Left ventricle myocardium inferior (tissue), 1 donor: ENCODE measurements at regions not wholly inside any gene's neighbourhood (a gene's known extent, or its start where the extent isn't known, plus 50 kb on each side); places are given as distances from the start of the nearest gene placed in this dataset.

Experiments used
- DNase-seq: peaks from one replicate; pipeline ENCODE4 v3.0.0-alpha.2; 2020
- H3K27ac ChIP-seq: fragments of 200-600 bp; replicated peaks from 2 replicates; pipeline ENCODE4 v1.8.0; 2021
- H3K27me3 ChIP-seq: fragments of 200-600 bp; 2 replicates; pipeline ENCODE4 v1.8.0; 2021; ENCODE audit warnings: low read depth
- H3K36me3 ChIP-seq: fragments of 200-600 bp; 2 replicates; pipeline ENCODE4 v1.8.0; 2021
- H3K4me1 ChIP-seq: fragments of 200-600 bp; 2 replicates; pipeline ENCODE4 v1.8.0; 2021
- H3K4me3 ChIP-seq: fragments of 200-600 bp; 2 replicates; pipeline ENCODE4 v1.8.0; 2021; ENCODE audit warnings: mild to moderate bottlenecking, moderate library complexity
- H3K9me3 ChIP-seq: fragments of 200-600 bp; replicated peaks from 2 replicates; pipeline ENCODE4 v1.8.0; 2021
- CTCF ChIP-seq: fragments of 200-600 bp; IDR thresholded peaks from 2 replicates; pipeline ENCODE4 v1.8.0; 2021; ENCODE audit warnings: antibody characterized with exemption, mild to moderate bottlenecking, borderline replicate concordance
- intact Hi-C: fragments of 100-400 bp; cut with micrococcal nuclease; formaldehyde crosslinking; loops from one replicate; pipeline ENCODE4 v1.11.0; 2022
- donor health status: DM: no; HTN: yes; CAD: no; lungs with severe emphysema.

GRCh38 chr10:44618910-44619309 is 234.0 kb upstream of the CXCL12 start:
- Histone ChIP-seq H3K27me3 (no peaks in the 10 kb centered on the region), H3K27ac (no peak overlapping the region), H3K4me1 (no peaks in the 10 kb centered on the region), H3K9me3 (peaks cover 8% of the 10 kb centered on the region), H3K4me3 (no peak overlapping the region), H3K36me3 (no peaks in the 10 kb centered on the region)
- no peak for TF ChIP-seq CTCF
- intact Hi-C loops, result no loop called here
- DNase-seq, result no peak

- no peak for DNase-seq
- Histone ChIP-seq H3K27ac (no peak overlapping the region), H3K9me3 (peaks cover 8% of the 10 kb centered on the region), H3K36me3 (no peaks in the 10 kb centered on the region), H3K27me3 (no peaks in the 10 kb centered on the region), H3K4me3 (no peak overlapping the region), H3K4me1 (no peaks in the 10 kb centered on the region)
- TF ChIP-seq CTCF, result no peak
- intact Hi-C loops, result no loop called here
Measured at GRCh38 chr10:44619521-44619920, 234.6 kb upstream of the CXCL12 start.

GRCh38 chr10:44619975-44620374 is 235.1 kb upstream of the CXCL12 start:
- intact Hi-C loops, result no loop called here

GRCh38 chr10:44627591-44628354 is 242.9 kb upstream of the CXCL12 start:
- no peak for DNase-seq
- Histone ChIP-seq H3K27me3 (no peaks in the 10 kb centered on the region), H3K27ac (no peak overlapping the region), H3K9me3 (no peaks in the 10 kb centered on the region), H3K4me1 (peaks cover 10% of the 10 kb centered on the region), H3K36me3 (no peaks in the 10 kb centered on the region), H3K4me3 (no peak overlapping the region)
- no peak for TF ChIP-seq CTCF
- intact Hi-C loops, result no loop called here

More at GRCh38 chr10:44619975-44620374, 235.1 kb upstream of the CXCL12 start:
- Histone ChIP-seq H3K27me3 (no peaks in the 10 kb centered on the region), H3K9me3 (peaks cover 8% of the 10 kb centered on the region), H3K4me1 (no peaks in the 10 kb centered on the region), H3K27ac (no peak overlapping the region), H3K4me3 (no peak overlapping the region), H3K36me3 (no peaks in the 10 kb centered on the region)
- TF ChIP-seq CTCF, result no peak
- DNase-seq, result no peak

GRCh38 chr10:44628921-44629320 is 244.0 kb upstream of the CXCL12 start:
- H3K27ac ChIP-seq, result no peak overlapping the region
- no peak for TF ChIP-seq CTCF
- intact Hi-C loops, result no loop called here

More at GRCh38 chr10:44628921-44629320, 244.0 kb upstream of the CXCL12 start:
- no peak for DNase-seq
- Histone ChIP-seq H3K4me3 (no peak overlapping the region), H3K36me3 (no peaks in the 10 kb centered on the region), H3K9me3 (no peaks in the 10 kb centered on the region), H3K27me3 (no peaks in the 10 kb centered on the region), H3K4me1 (peaks cover 10% of the 10 kb centered on the region)
